RCC 7860 (cell line): ENCODE measurements at regions not wholly inside any gene's neighbourhood (a gene's known extent, or its start where the extent isn't known, plus 50 kb on each side); places are given as distances from the start of the nearest gene placed in this dataset.
"Not testable (repeated sequence)": the region's sequence is repeated elsewhere in the genome, so short reads cannot be mapped to it uniquely, and the experiment has no call there.

Experiments used
- DNase-seq: peaks from one replicate; pipeline ENCODE4 v3.0.0-alpha.2; 2015; ENCODE audit warnings: low spot score
- FAIRE-seq: peaks from 2 replicates; lab custom pipeline; 2012; peaks lifted over from hg19 to GRCh38; lab: Jason Lieb, UNC

GRCh38 chr17:71480099-71480498 is 640.7 kb upstream of the SOX9 start:
- FAIRE-seq (no peak), DNase-seq (no peak)

- FAIRE-seq: no peak
Observed at GRCh38 chr17:71482625-71483024, 638.2 kb upstream of the SOX9 start.

GRCh38 chr17:71484546-71484945 is 636.3 kb upstream of the SOX9 start:
- DNase-seq (no peak), FAIRE-seq (no peak)

More at GRCh38 chr17:71482625-71483024, 638.2 kb upstream of the SOX9 start:
- DNase-seq: no peak

GRCh38 chr17:71485426-71485825 is 635.4 kb upstream of the SOX9 start:
- FAIRE-seq (no peak), DNase-seq (no peak)

GRCh38 chr17:71486261-71486660 is 634.6 kb upstream of the SOX9 start:
- FAIRE-seq: no peak
- no peak for DNase-seq

GRCh38 chr17:71488851-71489250 is 632.0 kb upstream of the SOX9 start:
- FAIRE-seq: no peak
- no peak for DNase-seq

- FAIRE-seq: no peak
Observed at GRCh38 chr17:71494062-71494855, 626.6 kb upstream of the SOX9 start.

GRCh38 chr17:71495420-71495819 is 625.4 kb upstream of the SOX9 start:
- DNase-seq (no peak), FAIRE-seq (no peak)

More at GRCh38 chr17:71494062-71494855, 626.6 kb upstream of the SOX9 start:
- DNase-seq: no peak

- FAIRE-seq: no peak
- DNase-seq: no peak
Observed at GRCh38 chr17:71496552-71496951, 624.3 kb upstream of the SOX9 start.

GRCh38 chr17:71500761-71501555 is 619.9 kb upstream of the SOX9 start:
- FAIRE-seq (no peak), DNase-seq (no peak)

- DNase-seq (peak; percentile 43), FAIRE-seq (peak; percentile 63)
Observed at GRCh38 chr17:71501711-71502110, 619.1 kb upstream of the SOX9 start.

GRCh38 chr17:71502443-71502842 is 618.4 kb upstream of the SOX9 start:
- no peak for DNase-seq
- FAIRE-seq: no peak

GRCh38 chr17:71503710-71504465 is 616.9 kb upstream of the SOX9 start:
- FAIRE-seq: no peak
- no peak for DNase-seq

- DNase-seq (no peak), FAIRE-seq (no peak)
Observed at GRCh38 chr17:71505200-71505599, 615.6 kb upstream of the SOX9 start.

GRCh38 chr17:71505981-71506380 is 614.8 kb upstream of the SOX9 start:
- no peak for FAIRE-seq

GRCh38 chr17:71511266-71511995 is 609.4 kb upstream of the SOX9 start:
- no peak for DNase-seq

More at GRCh38 chr17:71505981-71506380, 614.8 kb upstream of the SOX9 start:
- no peak for DNase-seq

GRCh38 chr17:71513725-71514124 is 607.1 kb upstream of the SOX9 start:
- DNase-seq, FAIRE-seq: not testable (repeated sequence)

More at GRCh38 chr17:71511266-71511995, 609.4 kb upstream of the SOX9 start:
- no peak for FAIRE-seq

- FAIRE-seq (no peak), DNase-seq (no peak)
Observed at GRCh38 chr17:71516149-71516548, 604.7 kb upstream of the SOX9 start.

- FAIRE-seq: peak; percentile 2
Observed at GRCh38 chr17:71519285-71519684, 601.5 kb upstream of the SOX9 start.

GRCh38 chr17:71521724-71522123 is 599.1 kb upstream of the SOX9 start:
- DNase-seq (no peak), FAIRE-seq (no peak)

More at GRCh38 chr17:71519285-71519684, 601.5 kb upstream of the SOX9 start:
- DNase-seq: peak; percentile 43
